ENCODE measurements at regions not wholly inside any gene's neighbourhood (a gene's known extent, or its start where the extent isn't known, plus 50 kb on each side); places are given as distances from the start of the nearest gene placed in this dataset.

DNA sequence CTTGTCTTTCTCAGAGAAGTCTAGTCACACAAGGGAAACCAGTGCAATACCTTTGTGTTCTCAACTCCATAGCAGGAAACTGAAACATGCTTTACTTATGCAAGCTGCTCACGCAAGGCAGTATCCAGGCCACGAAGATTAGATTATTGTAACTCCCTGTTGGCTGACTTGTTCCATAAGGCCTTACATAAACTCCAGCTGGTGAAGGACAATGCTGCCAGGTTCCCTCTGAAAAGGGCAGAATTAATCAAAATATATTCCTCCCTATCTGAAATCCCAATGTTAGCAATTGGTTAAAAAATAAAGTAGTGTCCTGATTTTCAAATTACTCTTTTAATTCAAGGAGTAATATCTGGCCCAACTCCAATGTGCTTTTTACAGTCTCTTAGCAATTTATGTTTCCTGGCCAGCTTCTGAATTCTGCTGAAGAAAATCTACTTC is 966.6 kb downstream of the HACE1 start:
- DNase-seq, result peak; percentile 59 to 86 (median 80)
- no peak for ATAC-seq (ENCODE audit: insufficient read depth, low FRiP score)
- Histone ChIP-seq H3K36me3 (ENCODE audit: control insufficient read depth in 4 of 4, insufficient read depth in 4 of 4, low read length in 4 of 4) (no peaks in the 10 kb centered on the region), H3K4me1 (ENCODE audit: control insufficient read depth in 5 of 5, insufficient read depth in 5 of 5, low read length in 5 of 5) (peaks cover 0 to 3% (median 0%) of the 10 kb centered on the region in 5 donors), H3K9me3 (ENCODE audit: control insufficient read depth in 4 of 4, insufficient read depth in 3 of 4, low read length in 3 of 4) (peaks cover 0 to 3% (median 0%) of the 10 kb centered on the region in 4 donors), H3K27me3 (ENCODE audit: control insufficient read depth in 3 of 3, insufficient read depth in 3 of 3, low read length in 2 of 3) (no peaks in the 10 kb centered on the region), H3K27ac (ENCODE audit: low read depth in 1 of 2, low read length in 1 of 2) (no peak overlapping the region), H3K4me3 (no peak overlapping the region), H3K9ac (ENCODE audit: insufficient read depth in 1 of 2, low read length in 2 of 2) (no peak overlapping the region)
- 59 to 65% methylated on average over 2 of the region's 2 CpGs for WGBS, 2 donors
- TF ChIP-seq, protein P1, sequence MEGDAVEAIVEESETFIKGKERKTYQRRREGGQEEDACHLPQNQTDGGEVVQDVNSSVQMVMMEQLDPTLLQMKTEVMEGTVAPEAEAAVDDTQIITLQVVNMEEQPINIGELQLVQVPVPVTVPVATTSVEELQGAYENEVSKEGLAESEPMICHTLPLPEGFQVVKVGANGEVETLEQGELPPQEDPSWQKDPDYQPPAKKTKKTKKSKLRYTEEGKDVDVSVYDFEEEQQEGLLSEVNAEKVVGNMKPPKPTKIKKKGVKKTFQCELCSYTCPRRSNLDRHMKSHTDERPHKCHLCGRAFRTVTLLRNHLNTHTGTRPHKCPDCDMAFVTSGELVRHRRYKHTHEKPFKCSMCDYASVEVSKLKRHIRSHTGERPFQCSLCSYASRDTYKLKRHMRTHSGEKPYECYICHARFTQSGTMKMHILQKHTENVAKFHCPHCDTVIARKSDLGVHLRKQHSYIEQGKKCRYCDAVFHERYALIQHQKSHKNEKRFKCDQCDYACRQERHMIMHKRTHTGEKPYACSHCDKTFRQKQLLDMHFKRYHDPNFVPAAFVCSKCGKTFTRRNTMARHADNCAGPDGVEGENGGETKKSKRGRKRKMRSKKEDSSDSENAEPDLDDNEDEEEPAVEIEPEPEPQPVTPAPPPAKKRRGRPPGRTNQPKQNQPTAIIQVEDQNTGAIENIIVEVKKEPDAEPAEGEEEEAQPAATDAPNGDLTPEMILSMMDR (IDR thresholded peaks at IDR 0.05; ENCODE audit: control extremely low read depth, extremely low read depth), result no peak

DNA sequence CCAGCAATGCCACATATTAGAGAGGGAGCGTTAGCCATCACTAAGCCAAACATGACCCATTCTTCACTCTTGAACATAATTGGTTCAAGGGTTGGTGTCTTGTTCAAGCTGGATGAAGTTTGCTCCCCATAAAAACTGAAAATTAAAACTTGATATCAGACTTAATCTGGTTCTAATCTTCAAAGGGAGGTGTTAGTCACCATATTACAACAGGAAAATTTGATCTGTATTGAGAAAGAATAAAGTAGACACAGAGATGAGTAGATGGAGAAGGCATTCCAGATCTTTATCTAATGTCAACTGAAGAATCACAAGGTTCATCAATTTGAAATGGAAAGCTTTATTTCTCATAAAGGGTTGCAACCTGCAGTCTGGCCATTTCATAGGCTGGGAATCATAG is 972.8 kb downstream of the HACE1 start:
- Histone ChIP-seq H3K4me3 (no peak overlapping the region), H3K9me3 (ENCODE audit: control insufficient read depth in 4 of 4, insufficient read depth in 3 of 4, low read length in 3 of 4) (no peaks in the 10 kb centered on the region), H3K27me3 (ENCODE audit: control insufficient read depth in 3 of 3, insufficient read depth in 3 of 3, low read length in 2 of 3) (no peaks in the 10 kb centered on the region), H3K36me3 (ENCODE audit: control insufficient read depth in 4 of 4, insufficient read depth in 4 of 4, low read length in 4 of 4) (no peaks in the 10 kb centered on the region), H3K9ac (ENCODE audit: insufficient read depth in 1 of 2, low read length in 2 of 2) (no peak overlapping the region), H3K4me1 (ENCODE audit: control insufficient read depth in 5 of 5, insufficient read depth in 5 of 5, low read length in 5 of 5) (no peaks in the 10 kb centered on the region), H3K27ac (ENCODE audit: low read depth in 1 of 2, low read length in 1 of 2) (no peak overlapping the region)
- DNase-seq (no peak), ATAC-seq (ENCODE audit: insufficient read depth, low FRiP score) (no peak)
- TF ChIP-seq, protein P1 (IDR thresholded peaks at IDR 0.05; ENCODE audit: control extremely low read depth, extremely low read depth), result no peak
- WGBS, 2 donors, result 94 to 100% methylated on average over 1 of the region's 1 CpG

GRCh38 chr6:103885446-103885845 is 974.3 kb downstream of the HACE1 start:
- Histone ChIP-seq H3K36me3 (ENCODE audit: control insufficient read depth in 4 of 4, insufficient read depth in 4 of 4, low read length in 4 of 4) (no peaks in the 10 kb centered on the region), H3K9ac (ENCODE audit: insufficient read depth in 1 of 2, low read length in 2 of 2) (no peak overlapping the region), H3K4me3 (no peak overlapping the region), H3K27ac (ENCODE audit: low read depth in 1 of 2, low read length in 1 of 2) (no peak overlapping the region), H3K9me3 (ENCODE audit: control insufficient read depth in 4 of 4, insufficient read depth in 3 of 4, low read length in 3 of 4) (peaks cover 0 to 3% (median 0%) of the 10 kb centered on the region in 4 donors), H3K4me1 (ENCODE audit: control insufficient read depth in 5 of 5, insufficient read depth in 5 of 5, low read length in 5 of 5) (no peaks in the 10 kb centered on the region), H3K27me3 (ENCODE audit: control insufficient read depth in 3 of 3, insufficient read depth in 3 of 3, low read length in 2 of 3) (no peaks in the 10 kb centered on the region)
- TF ChIP-seq, protein P1 (IDR thresholded peaks at IDR 0.05; ENCODE audit: control extremely low read depth, extremely low read depth), result no peak
- no peak for ATAC-seq (ENCODE audit: insufficient read depth, low FRiP score)
- no peak for DNase-seq
- 56 to 61% methylated on average over 1 of the region's 1 CpG for WGBS, 2 donors

- WGBS, 2 donors, result 89 to 91% methylated on average over 3 of the region's 3 CpGs
- no peak for ATAC-seq (ENCODE audit: insufficient read depth, low FRiP score)
- Histone ChIP-seq H3K27me3 (ENCODE audit: control insufficient read depth in 3 of 3, insufficient read depth in 3 of 3, low read length in 2 of 3) (no peaks in the 10 kb centered on the region), H3K9me3 (ENCODE audit: control insufficient read depth in 4 of 4, insufficient read depth in 3 of 4, low read length in 3 of 4) (peaks cover 0 to 7% (median 3%) of the 10 kb centered on the region in 4 donors), H3K9ac (ENCODE audit: insufficient read depth in 1 of 2, low read length in 2 of 2) (no peak overlapping the region), H3K4me3 (no peak overlapping the region), H3K27ac (ENCODE audit: low read depth in 1 of 2, low read length in 1 of 2) (no peak overlapping the region), H3K4me1 (ENCODE audit: control insufficient read depth in 5 of 5, insufficient read depth in 5 of 5, low read length in 5 of 5) (no peaks in the 10 kb centered on the region), H3K36me3 (ENCODE audit: control insufficient read depth in 4 of 4, insufficient read depth in 4 of 4, low read length in 4 of 4) (no peaks in the 10 kb centered on the region)
- DNase-seq, result no peak
- TF ChIP-seq, protein P1 (IDR thresholded peaks at IDR 0.05; ENCODE audit: control extremely low read depth, extremely low read depth), result no peak
These were observed 979.9 kb downstream of the HACE1 start for GRCh38 chr6:103879800-103880199.
